Fibroblast of the aortic adventitia (primary cell): ENCODE measurements at regions not wholly inside any gene's neighbourhood (a gene's known extent, or its start where the extent isn't known, plus 50 kb on each side); places are given as distances from the start of the nearest gene placed in this dataset.
A peak's percentile ranks its signal among the peaks of the same experiment; 100 is the strongest.

Experiments
- DNase-seq: peaks from one replicate; pipeline ENCODE4 v3.0.0-alpha.2; 2010; ENCODE audit warnings: low read depth
- H3K4me3 ChIP-seq: 2 replicates; pipeline ENCODE4 v1.5.1; 2011; ENCODE audit warnings: low read depth, mild to moderate bottlenecking, control low read depth, low read length, moderate library complexity
- CTCF ChIP-seq: IDR thresholded peaks from 2 replicates; pipeline ENCODE4 v1.5.1; 2011; ENCODE audit warnings: mild to moderate bottlenecking, low read length, control low read depth, inconsistent platforms; ENCODE audit not compliant: insufficient read depth

DNA sequence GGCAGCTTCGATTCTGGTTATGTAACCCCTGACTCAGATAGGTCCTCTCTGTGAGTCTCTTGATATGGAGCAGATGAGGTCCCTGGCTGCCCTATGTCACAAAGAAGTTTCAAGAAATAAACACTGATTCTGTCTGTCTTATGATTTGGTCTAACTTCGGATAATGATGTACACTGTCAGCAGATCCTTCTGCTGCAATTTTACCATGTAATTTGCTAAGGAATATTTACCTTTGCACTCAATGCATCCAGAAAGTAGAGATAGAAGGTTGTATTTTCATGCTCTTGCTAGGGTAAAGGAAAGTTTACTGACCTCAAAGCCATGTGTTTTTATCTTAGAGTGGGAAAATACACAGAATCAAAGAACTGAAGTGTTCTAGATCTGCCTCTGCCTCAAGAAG lies 98.2 kb downstream of the KLF5 start:
- TF ChIP-seq CTCF, result no peak
- no peak overlapping the region for H3K4me3 ChIP-seq
- no peak for DNase-seq

GRCh38 chr13:73146707-73147106 lies 87.9 kb downstream of the KLF5 start:
- TF ChIP-seq CTCF, result no peak
- no peak for DNase-seq
- no peak overlapping the region for H3K4me3 ChIP-seq

DNA sequence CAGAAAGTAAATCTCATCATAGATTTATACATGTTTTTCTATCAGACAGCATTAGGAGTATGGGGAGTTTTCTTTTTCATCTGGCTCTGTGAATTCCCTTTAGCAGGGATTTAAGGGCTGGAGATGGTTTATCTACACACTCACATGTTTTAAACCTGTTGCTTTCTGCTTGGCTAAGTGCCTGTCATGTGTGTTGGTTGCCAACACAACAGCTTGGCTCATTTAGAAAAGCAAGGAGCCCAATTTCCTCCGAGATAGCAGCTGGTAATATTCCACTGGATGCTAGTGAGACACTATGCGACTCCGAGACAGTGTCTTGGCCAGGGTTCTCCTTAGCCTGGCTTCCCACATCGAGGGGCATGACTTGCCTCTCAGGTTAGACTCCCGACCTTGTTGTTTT lies 83.3 kb downstream of the KLF5 start:
- no peak overlapping the region for H3K4me3 ChIP-seq
- peak; percentile 33 for DNase-seq
- TF ChIP-seq CTCF, result no peak

DNA sequence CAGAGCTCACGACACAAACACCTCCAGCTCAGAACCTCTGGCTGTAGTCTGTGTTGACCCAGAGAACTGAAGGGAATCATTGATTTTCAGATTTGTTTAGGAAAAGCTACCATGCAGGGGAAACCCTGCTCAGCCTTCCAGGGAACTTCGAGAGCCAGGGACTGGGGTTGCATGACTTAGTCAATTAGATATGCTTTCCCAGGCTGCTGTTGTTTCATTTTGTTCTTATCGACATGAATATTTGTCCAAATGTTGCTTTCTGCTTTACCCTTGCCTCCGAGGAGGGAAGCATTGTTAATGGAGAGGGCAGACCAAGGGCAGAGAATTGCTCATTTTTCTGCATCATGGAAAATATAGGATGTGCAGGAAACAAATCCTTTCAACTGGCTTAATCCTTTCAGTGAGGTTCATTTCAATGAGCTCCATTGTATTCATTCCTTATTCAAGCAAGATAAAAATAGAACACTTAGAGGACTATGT lies 82.5 kb downstream of the KLF5 start:
- peak; percentile 50 for DNase-seq
- TF ChIP-seq CTCF, result no peak
- H3K4me3 ChIP-seq, result peak overlapping the region; percentile 34

DNA sequence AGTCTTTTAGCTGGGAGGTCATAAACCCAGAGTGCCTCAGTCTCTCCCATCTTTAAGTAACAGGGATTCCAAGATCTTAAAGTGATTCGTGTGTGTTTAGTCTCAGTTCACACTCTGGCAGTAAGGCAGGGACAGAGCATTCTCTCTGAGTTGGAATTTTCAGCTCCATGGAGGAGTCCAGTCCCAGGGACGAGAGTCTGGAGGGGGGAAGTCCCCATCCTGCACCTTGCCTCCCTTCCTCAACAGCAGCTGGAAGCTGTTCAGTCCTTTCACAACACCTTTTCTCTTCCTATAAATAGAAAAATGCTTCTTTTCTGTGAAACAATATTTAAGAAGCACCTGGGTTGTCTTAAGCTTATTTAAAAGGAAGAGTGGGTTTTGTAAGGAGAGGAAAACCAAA lies 82.0 kb downstream of the KLF5 start:
- no peak overlapping the region for H3K4me3 ChIP-seq
- TF ChIP-seq CTCF, result no peak
- no peak for DNase-seq

- H3K4me3 ChIP-seq, result no peak overlapping the region
- no peak for TF ChIP-seq CTCF
- DNase-seq, result peak; percentile 30
These were observed 80.1 kb downstream of the KLF5 start for GRCh38 chr13:73138638-73139491.
